Mucosa of descending colon (tissue), 3 donors: ENCODE measurements at regions not wholly inside any gene's neighbourhood (a gene's known extent, or its start where the extent isn't known, plus 50 kb on each side); places are given as distances from the start of the nearest gene placed in this dataset.
A peak's percentile ranks its signal among the peaks of the same experiment; 100 is the strongest.

Source experiments
- ATAC-seq: fragments of 200-7000 bp; cut with Tn5 transposase; one replicate; pipeline ENCODE4 v1.9.1; 2020; ENCODE audit warnings: mild to moderate bottlenecking, moderate library complexity
- DNase-seq, 3 donors: peaks; one replicate each; pipeline ENCODE4 v3.0.0-alpha.2; 2020
- H3K36me3 ChIP-seq: fragments of 200-600 bp; one replicate; pipeline ENCODE4 v1.8.0; 2021; ENCODE audit warnings: low read depth, mild to moderate bottlenecking
- H3K4me1 ChIP-seq: fragments of 200-600 bp; one replicate; pipeline ENCODE4 v1.8.0; 2021; ENCODE audit warnings: low read depth, mild to moderate bottlenecking
- H3K4me3 ChIP-seq: fragments of 200-600 bp; one replicate; pipeline ENCODE4 v1.8.0; 2021; ENCODE audit warnings: mild to moderate bottlenecking
- H3K9me3 ChIP-seq: fragments of 200-600 bp; one replicate; pipeline ENCODE4 v1.8.0; 2021; ENCODE audit warnings: mild to moderate bottlenecking
- CTCF ChIP-seq: fragments of 200-600 bp; IDR thresholded peaks from one replicate; pipeline ENCODE4 v1.8.0; 2022; ENCODE audit warnings: antibody characterized with exemption, mild to moderate bottlenecking
- intact Hi-C, 2 donors: fragments of 100-400 bp; cut with DNase I in 1 of 2; cut with micrococcal nuclease in 1 of 2; formaldehyde crosslinking; loops; one replicate each; pipeline versions ENCODE4 v1.11.0 to v1.11.1; 2022; cut with DNase I, micrococcal nuclease
- donor health status: DM: no; HTN: no; CAD: no; lungs with moderate emphysema.
- donor health status: DM: no; HTN: no; CAD: no.
- donor health status: DM: no; HTN: yes; CAD: no.

DNA sequence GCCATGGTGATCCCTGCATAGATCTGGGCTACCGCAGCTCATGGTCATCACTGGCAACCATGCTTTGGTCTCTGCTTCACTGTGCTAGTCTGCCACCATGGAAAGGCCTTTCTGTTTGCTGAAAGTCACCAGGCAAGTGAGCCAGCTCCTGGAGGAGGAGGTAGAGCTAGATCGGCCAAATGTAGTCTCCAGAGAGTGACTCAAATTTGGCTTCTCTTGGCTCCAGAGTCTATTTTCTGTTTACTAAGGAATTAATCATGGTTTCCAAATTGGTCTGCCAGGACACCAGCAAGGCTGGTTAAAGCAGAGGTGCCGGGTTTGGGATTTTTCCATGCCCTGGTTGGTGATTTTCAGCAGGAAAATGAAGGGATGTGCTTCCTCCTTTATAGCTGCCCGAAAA is 52.7 kb upstream of the IVNS1ABP start:
- no peak for DNase-seq
- Histone ChIP-seq H3K36me3 (no peaks in the 10 kb centered on the region), H3K4me1 (peaks cover 6% of the 10 kb centered on the region), H3K9me3 (no peaks in the 10 kb centered on the region), H3K4me3 (no peak overlapping the region)
- intact Hi-C loops: no loop called here
- TF ChIP-seq CTCF: no peak
- no peak for ATAC-seq

DNA sequence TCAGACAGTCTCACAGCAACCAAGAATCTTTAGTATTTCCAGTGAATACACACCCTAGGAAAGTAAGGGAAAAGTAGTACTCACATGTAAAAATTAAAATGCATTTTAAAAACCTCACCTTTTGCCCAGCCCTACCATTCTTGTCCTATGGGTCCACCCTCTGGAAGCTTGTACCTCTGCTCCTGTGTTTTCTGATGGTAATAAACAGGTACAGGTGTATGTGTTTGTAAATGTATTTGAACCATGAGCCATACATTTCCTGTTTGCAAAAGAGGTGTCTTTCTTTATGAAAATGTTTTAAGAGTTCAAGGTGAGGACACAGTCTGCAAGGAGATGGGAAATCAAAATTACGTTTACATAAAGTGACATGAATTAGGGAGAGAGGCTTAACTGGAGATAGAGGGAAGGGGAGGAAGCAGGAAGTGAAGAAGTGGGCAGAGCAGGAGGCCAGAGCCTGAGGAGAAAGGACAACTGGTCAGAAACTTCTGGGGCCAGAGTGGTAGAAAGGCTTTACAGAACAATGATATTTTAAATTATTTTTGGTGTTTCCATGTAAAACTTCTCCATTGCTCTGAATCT is 52.0 kb upstream of the IVNS1ABP start:
- intact Hi-C loops: no loop called here
- DNase-seq: no peak
- no peaks in the 10 kb centered on the region for H3K36me3 ChIP-seq
- H3K9me3 ChIP-seq: no peaks in the 10 kb centered on the region
- no peak for TF ChIP-seq CTCF
- H3K4me1 ChIP-seq: peaks cover 6% of the 10 kb centered on the region
- H3K4me3 ChIP-seq: no peak overlapping the region
- ATAC-seq: peak; percentile 73

DNA sequence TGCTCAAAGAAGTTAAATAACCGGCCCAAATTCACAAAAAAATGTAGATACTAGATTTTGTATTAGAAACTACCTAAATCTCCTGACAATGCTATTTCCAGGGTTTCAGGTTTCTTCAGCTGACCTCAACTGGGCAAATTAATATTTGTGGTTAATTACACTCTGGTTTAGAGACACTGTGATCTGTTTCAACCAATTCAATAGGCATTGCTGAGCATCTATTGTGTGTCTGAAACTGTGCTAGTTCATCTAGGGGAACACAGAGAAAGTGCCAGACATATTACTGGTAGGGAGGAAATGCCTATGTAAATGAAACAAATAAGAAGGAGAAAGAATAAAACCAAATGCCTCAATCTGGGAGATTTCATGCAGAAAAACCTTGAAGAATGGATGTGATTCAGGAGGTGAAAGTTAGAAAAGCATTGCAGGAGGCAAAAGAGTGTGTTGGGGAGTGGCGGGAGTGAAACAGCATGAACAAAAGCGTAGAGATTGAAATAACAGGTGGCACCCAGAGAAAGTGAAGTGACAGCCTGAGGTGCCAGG is 51.3 kb upstream of the IVNS1ABP start:
- no peak for DNase-seq
- ATAC-seq: no peak
- H3K36me3 ChIP-seq: no peaks in the 10 kb centered on the region
- peaks cover 6% of the 10 kb centered on the region for H3K4me1 ChIP-seq
- TF ChIP-seq CTCF: no peak
- intact Hi-C loops: no loop called here
- no peaks in the 10 kb centered on the region for H3K9me3 ChIP-seq
- H3K4me3 ChIP-seq: no peak overlapping the region

DNA sequence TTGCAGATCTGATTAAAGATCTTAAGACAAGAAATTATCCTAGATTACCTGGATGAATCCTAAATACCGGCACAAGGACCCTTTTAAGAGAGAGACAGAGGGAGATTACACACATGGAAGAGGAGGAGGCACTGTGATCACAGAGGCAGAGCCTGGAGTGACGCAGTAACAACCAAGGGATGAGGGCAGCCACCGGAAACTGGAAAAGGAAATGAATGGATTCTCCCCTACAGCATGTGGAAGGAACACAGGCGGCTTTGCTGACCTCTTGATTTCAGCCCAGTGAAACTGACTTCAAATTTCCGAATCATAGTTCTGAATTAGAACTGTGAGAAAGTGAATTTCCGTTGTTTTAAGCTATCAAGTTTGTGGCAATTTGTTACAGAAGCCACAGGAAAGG is 50.2 kb upstream of the IVNS1ABP start:
- ATAC-seq (peak; percentile 24), DNase-seq (no peak)
- Histone ChIP-seq H3K4me3 (no peak overlapping the region), H3K4me1 (peaks cover 6% of the 10 kb centered on the region), H3K9me3 (no peaks in the 10 kb centered on the region), H3K36me3 (no peaks in the 10 kb centered on the region)
- no peak for TF ChIP-seq CTCF
- intact Hi-C loops: no loop called here
